ENCODE measurements at regions not wholly inside any gene's neighbourhood (a gene's known extent, or its start where the extent isn't known, plus 50 kb on each side); places are given as distances from the start of the nearest gene placed in this dataset.

DNA sequence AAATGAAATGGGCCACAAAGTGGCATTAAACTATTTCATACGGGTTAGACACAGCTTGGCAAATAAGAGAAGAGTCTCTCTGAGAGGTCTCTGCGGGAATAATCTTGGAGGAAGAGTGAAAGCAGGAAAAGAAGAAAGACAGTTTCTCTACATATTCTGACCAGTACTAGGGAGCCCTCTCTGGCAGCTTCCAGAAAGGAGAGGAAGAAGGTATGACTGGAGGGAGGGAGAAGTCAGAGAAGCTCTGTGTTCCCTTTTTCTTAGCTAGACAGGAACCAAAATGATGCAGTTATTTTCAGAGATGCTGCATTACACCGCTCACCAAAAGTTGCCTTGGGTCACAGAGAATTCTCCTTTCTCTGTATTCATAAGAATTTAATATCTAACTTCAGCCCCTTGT lies 382.1 kb downstream of the KCNA4 start:
- no peak for TF ChIP-seq EZH2phosphoT487 (conservative IDR thresholded peaks at IDR 0.05; ENCODE audit: low read length)
- TF ChIP-seq, protein P1, sequence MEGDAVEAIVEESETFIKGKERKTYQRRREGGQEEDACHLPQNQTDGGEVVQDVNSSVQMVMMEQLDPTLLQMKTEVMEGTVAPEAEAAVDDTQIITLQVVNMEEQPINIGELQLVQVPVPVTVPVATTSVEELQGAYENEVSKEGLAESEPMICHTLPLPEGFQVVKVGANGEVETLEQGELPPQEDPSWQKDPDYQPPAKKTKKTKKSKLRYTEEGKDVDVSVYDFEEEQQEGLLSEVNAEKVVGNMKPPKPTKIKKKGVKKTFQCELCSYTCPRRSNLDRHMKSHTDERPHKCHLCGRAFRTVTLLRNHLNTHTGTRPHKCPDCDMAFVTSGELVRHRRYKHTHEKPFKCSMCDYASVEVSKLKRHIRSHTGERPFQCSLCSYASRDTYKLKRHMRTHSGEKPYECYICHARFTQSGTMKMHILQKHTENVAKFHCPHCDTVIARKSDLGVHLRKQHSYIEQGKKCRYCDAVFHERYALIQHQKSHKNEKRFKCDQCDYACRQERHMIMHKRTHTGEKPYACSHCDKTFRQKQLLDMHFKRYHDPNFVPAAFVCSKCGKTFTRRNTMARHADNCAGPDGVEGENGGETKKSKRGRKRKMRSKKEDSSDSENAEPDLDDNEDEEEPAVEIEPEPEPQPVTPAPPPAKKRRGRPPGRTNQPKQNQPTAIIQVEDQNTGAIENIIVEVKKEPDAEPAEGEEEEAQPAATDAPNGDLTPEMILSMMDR (IDR thresholded peaks at IDR 0.05; ENCODE audit: insufficient read depth, low read length, poor library complexity, severe bottlenecking) = no peak

Measured in SU-DHL-6 (cell line).